Loucy (cell line): ENCODE measurements at regions not wholly inside any gene's neighbourhood (a gene's known extent, or its start where the extent isn't known, plus 50 kb on each side); places are given as distances from the start of the nearest gene placed in this dataset.

Experiments used
- H2AFZ ChIP-seq: fragments of 200-600 bp; sonication (generic); 2 replicates; pipeline ENCODE4 v1.6.0; 2016; ENCODE audit warnings: antibody characterized with exemption, mild to moderate bottlenecking, low read length, moderate library complexity
- H3F3A ChIP-seq: fragments of 200-600 bp; 2 replicates; pipeline ENCODE4 v1.6.0; 2016; ENCODE audit warnings: antibody characterized with exemption, low read depth, mild to moderate bottlenecking
- H3K27me3 ChIP-seq: fragments of 200-600 bp; sonication (generic); 2 replicates; pipeline ENCODE4 v1.6.1; 2014; ENCODE audit warnings: low read length, mild to moderate bottlenecking; ENCODE audit not compliant: insufficient read depth, poor library complexity, severe bottlenecking
- H3K36me3 ChIP-seq: fragments of 200-600 bp; sonication (generic); 2 replicates; pipeline ENCODE4 v1.6.1; 2016; ENCODE audit warnings: low read length; ENCODE audit not compliant: insufficient read depth
- H3K4me1 ChIP-seq: fragments of 200-600 bp; sonication (generic); 2 replicates; pipeline ENCODE4 v1.5.1; 2014; ENCODE audit warnings: low read length, mild to moderate bottlenecking; ENCODE audit not compliant: insufficient read depth, poor library complexity, severe bottlenecking
- H3K4me2 ChIP-seq: fragments of 200-600 bp; sonication (generic); 2 replicates; pipeline ENCODE4 v1.6.0; 2014; ENCODE audit warnings: antibody characterized with exemption, low read length, low read depth, mild to moderate bottlenecking; ENCODE audit not compliant: poor library complexity, severe bottlenecking
- H3K4me3 ChIP-seq: fragments of 200-600 bp; sonication (generic); 2 replicates; pipeline ENCODE4 v1.5.1; 2014; ENCODE audit warnings: low read length, mild to moderate bottlenecking, mixed read lengths; ENCODE audit not compliant: poor library complexity, severe bottlenecking
- H3K79me2 ChIP-seq: fragments of 200-600 bp; sonication (generic); 2 replicates; pipeline ENCODE4 v1.6.1; 2014; ENCODE audit warnings: low read length; ENCODE audit not compliant: insufficient read depth
- H3K9ac ChIP-seq: fragments of 200-600 bp; sonication (generic); 2 replicates; pipeline ENCODE4 v1.6.0; 2014; ENCODE audit warnings: mild to moderate bottlenecking, low read depth, low read length, moderate library complexity; ENCODE audit not compliant: poor library complexity, severe bottlenecking
- H3K9me2 ChIP-seq: fragments of 200-600 bp; sonication (generic); replicated peaks from 2 replicates; pipeline ENCODE4 v1.6.1; 2016; ENCODE audit warnings: low read depth, low read length, mixed read lengths
- H3K9me3 ChIP-seq: fragments of 200-600 bp; sonication (generic); 2 replicates; pipeline ENCODE4 v1.6.1; 2014; ENCODE audit warnings: mild to moderate bottlenecking, antibody characterized with exemption, low read length, low read depth; ENCODE audit not compliant: insufficient read depth
- H4K20me1 ChIP-seq: fragments of 200-600 bp; sonication (generic); 2 replicates; pipeline ENCODE4 v1.6.0; 2014; ENCODE audit warnings: antibody characterized with exemption, low read length, mild to moderate bottlenecking; ENCODE audit not compliant: insufficient read depth, poor library complexity, severe bottlenecking
- EZH2phosphoT487 ChIP-seq: fragments of 200-600 bp; IDR thresholded peaks from 2 replicates; pipeline ENCODE4 v1.6.1; 2018; ENCODE audit warnings: antibody characterized with exemption, mild to moderate bottlenecking, moderate library complexity, borderline replicate concordance
- TF ChIP-seq, protein P1 (sequence below): fragments of 200-600 bp; sonication (generic); conservative IDR thresholded peaks from 2 replicates; pipeline ENCODE4 v1.5.1; 2014; ENCODE audit warnings: mild to moderate bottlenecking, antibody characterized with exemption, low read length

DNA sequence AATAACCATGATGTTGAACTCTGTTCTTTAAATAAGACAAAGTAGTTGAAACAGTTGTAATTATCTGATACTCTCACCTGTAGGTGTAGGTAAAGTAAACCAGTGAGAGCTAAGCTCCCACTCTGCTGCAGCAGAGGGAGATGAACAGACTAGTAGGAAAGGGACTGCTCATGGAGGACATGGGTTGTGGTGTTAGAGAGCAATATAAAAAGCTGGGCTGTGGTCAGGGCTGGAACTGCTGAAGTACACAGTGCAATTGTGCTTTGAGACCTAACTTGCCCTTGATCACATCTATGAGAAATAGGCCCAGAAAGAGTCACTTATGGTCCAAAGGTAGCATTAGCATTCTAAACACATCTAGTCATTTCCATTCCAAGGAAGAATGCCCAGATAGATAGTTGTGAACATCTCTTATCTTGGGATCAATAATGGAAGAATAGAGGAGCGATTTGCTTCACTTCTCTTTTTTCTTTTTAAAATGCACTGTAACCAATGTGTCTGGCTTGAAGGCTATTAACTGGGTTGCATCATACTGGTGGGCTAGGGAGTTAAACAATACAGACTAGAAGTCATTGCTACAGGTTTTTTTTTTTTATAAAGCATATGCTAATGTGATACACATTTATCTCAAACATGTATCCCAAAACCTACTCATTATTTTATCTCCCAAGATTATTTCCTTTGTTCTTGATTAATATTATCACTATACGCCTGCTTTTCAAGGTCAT is 251.3 kb upstream of the CENPE start:
- TF ChIP-seq, protein P1, sequence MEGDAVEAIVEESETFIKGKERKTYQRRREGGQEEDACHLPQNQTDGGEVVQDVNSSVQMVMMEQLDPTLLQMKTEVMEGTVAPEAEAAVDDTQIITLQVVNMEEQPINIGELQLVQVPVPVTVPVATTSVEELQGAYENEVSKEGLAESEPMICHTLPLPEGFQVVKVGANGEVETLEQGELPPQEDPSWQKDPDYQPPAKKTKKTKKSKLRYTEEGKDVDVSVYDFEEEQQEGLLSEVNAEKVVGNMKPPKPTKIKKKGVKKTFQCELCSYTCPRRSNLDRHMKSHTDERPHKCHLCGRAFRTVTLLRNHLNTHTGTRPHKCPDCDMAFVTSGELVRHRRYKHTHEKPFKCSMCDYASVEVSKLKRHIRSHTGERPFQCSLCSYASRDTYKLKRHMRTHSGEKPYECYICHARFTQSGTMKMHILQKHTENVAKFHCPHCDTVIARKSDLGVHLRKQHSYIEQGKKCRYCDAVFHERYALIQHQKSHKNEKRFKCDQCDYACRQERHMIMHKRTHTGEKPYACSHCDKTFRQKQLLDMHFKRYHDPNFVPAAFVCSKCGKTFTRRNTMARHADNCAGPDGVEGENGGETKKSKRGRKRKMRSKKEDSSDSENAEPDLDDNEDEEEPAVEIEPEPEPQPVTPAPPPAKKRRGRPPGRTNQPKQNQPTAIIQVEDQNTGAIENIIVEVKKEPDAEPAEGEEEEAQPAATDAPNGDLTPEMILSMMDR = no peak
- no peak for TF ChIP-seq EZH2phosphoT487
- Histone ChIP-seq H3K27me3 (no peaks in the 10 kb centered on the region), H3K9me3 (no peaks in the 10 kb centered on the region), H3K4me2 (no peak overlapping the region), H3K4me1 (no peaks in the 10 kb centered on the region), H3K79me2 (no peaks in the 10 kb centered on the region), H3K9ac (no peak overlapping the region), H3K9me2 (no peaks in the 10 kb centered on the region), H3F3A (no peaks in the 10 kb centered on the region), H4K20me1 (no peaks in the 10 kb centered on the region), H2AFZ (no peak overlapping the region), H3K36me3 (no peaks in the 10 kb centered on the region), H3K4me3 (no peak overlapping the region)

DNA sequence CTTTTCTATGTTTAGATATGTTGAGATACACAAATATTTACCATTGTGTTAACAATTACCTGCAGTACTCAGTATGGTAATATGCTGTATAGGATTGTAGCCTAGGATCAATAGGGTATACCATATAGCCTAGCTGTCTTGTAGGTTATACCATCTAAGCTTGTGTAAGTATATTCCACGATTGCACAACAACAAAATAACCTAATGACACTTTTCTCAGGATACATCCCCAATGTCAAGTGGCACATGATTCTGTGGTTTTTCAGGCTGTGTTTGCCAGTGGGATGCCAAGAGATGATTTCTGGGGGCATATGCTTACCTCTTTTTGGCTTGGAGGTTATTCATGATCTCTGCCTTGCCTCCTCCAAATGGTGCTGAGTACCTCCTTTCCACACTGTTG is 247.2 kb upstream of the CENPE start:
- H3K9me2 ChIP-seq = no peaks in the 10 kb centered on the region
- no peaks in the 10 kb centered on the region for H3K4me1 ChIP-seq
- no peak overlapping the region for H2AFZ ChIP-seq
- H3K36me3 ChIP-seq = no peaks in the 10 kb centered on the region
- no peak overlapping the region for H3K4me2 ChIP-seq
- no peak overlapping the region for H3K4me3 ChIP-seq
- H3K9ac ChIP-seq = no peak overlapping the region
- H3K79me2 ChIP-seq = no peaks in the 10 kb centered on the region
- no peaks in the 10 kb centered on the region for H3K27me3 ChIP-seq
- no peaks in the 10 kb centered on the region for H3K9me3 ChIP-seq
- H4K20me1 ChIP-seq = no peaks in the 10 kb centered on the region
- H3F3A ChIP-seq = no peaks in the 10 kb centered on the region
- TF ChIP-seq, protein P1 = no peak
- no peak for TF ChIP-seq EZH2phosphoT487

DNA sequence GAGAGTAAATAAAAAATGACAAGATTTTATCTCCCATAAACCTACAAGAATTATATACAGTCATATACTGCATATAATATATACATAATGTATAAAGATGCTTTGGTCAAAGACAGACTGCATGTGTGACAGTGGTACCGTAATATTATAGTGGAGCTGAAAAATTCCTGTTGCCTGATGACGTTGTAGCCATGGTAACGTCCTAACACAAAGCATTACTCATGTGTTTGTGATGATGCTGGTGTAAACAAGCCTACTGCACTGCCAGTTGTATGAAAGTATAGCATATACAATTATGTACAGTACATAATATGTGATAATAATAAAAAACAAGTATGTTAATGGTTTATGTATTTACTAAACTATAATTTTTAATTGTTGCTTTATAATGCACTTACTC is 245.2 kb upstream of the CENPE start:
- Histone ChIP-seq H3F3A (no peaks in the 10 kb centered on the region), H4K20me1 (no peaks in the 10 kb centered on the region), H3K27me3 (no peaks in the 10 kb centered on the region), H3K4me2 (no peak overlapping the region), H3K4me1 (no peaks in the 10 kb centered on the region), H3K9ac (no peak overlapping the region), H3K36me3 (no peaks in the 10 kb centered on the region), H2AFZ (no peak overlapping the region), H3K9me2 (no peaks in the 10 kb centered on the region), H3K4me3 (no peak overlapping the region), H3K79me2 (no peaks in the 10 kb centered on the region), H3K9me3 (no peaks in the 10 kb centered on the region)
- TF ChIP-seq EZH2phosphoT487 = no peak
- TF ChIP-seq, protein P1 = no peak
